Neuronal stem cell (in vitro differentiated cells): ENCODE measurements at regions not wholly inside any gene's neighbourhood (a gene's known extent, or its start where the extent isn't known, plus 50 kb on each side); places are given as distances from the start of the nearest gene placed in this dataset.

Experiments
- DNase-seq: peaks from one replicate; pipeline ENCODE4 v3.0.0-alpha.2; 2013; ENCODE audit warnings: low spot score
- H2AFZ ChIP-seq: one replicate; pipeline ENCODE4 v1.6.1; 2013; ENCODE audit warnings: mild to moderate bottlenecking, low read length, inconsistent platforms
- H2AK5ac ChIP-seq: 2 replicates; pipeline ENCODE4 v1.6.1; 2013; ENCODE audit warnings: low read depth, mild to moderate bottlenecking, inconsistent platforms, low read length, moderate library complexity, mixed read lengths
- H2BK120ac ChIP-seq: 2 replicates; pipeline ENCODE4 v1.6.1; 2013; ENCODE audit warnings: low read depth, mild to moderate bottlenecking, inconsistent platforms, low read length, moderate library complexity, mixed read lengths
- H2BK12ac ChIP-seq: one replicate; pipeline ENCODE4 v1.6.1; 2013; ENCODE audit warnings: low read length, inconsistent platforms
- H2BK15ac ChIP-seq: 2 replicates; pipeline ENCODE4 v1.6.1; 2013; ENCODE audit warnings: mild to moderate bottlenecking, low read length, inconsistent platforms, mixed read lengths
- H2BK5ac ChIP-seq: one replicate; pipeline ENCODE4 v1.6.1; 2013; ENCODE audit warnings: inconsistent platforms, mild to moderate bottlenecking, low read length, moderate library complexity
- H3K14ac ChIP-seq: one replicate; pipeline ENCODE4 v1.6.1; 2013; ENCODE audit warnings: low read length, inconsistent platforms
- H3K18ac ChIP-seq: 2 replicates; pipeline ENCODE4 v1.6.1; 2013; ENCODE audit warnings: low read length, inconsistent platforms
- H3K23ac ChIP-seq: 2 replicates; pipeline ENCODE4 v1.6.1; 2013; ENCODE audit warnings: low read depth, mild to moderate bottlenecking, mixed read lengths, low read length, inconsistent platforms; ENCODE audit not compliant: poor library complexity
- H3K27ac ChIP-seq: replicated peaks from 3 replicates; pipeline ENCODE4 v1.5.1; 2013; ENCODE audit warnings: low read length, inconsistent platforms
- H3K27me3 ChIP-seq, 3 experiments: 2 replicates each; pipeline ENCODE4 v1.6.1; 2013; ENCODE audit warnings: low read length in 3 of 3, mild to moderate bottlenecking in 2 of 3, inconsistent platforms in 1 of 3, low read depth in 1 of 3, mixed read lengths in 1 of 3, moderate library complexity in 1 of 3; ENCODE audit not compliant: control insufficient read depth in 3 of 3, insufficient read depth in 3 of 3
- H3K36me3 ChIP-seq, 2 donors: replicated peaks in 1 of 2; 2 replicates each; pipeline ENCODE4 v1.6.1; 2013; ENCODE audit warnings: low read length in 2 of 2; ENCODE audit not compliant: control insufficient read depth in 2 of 2, insufficient read depth in 2 of 2
- H3K4ac ChIP-seq: 2 replicates; pipeline ENCODE4 v1.6.1; 2013; ENCODE audit warnings: inconsistent platforms, mild to moderate bottlenecking, low read length, moderate library complexity
- H3K4me1 ChIP-seq, 2 donors: 1 replicate in 1 of 2; 2 replicates in 1 of 2; pipeline ENCODE4 v1.6.1; 2013; ENCODE audit warnings: low read length in 2 of 2, low read depth in 1 of 2; ENCODE audit not compliant: control insufficient read depth in 2 of 2, insufficient read depth in 1 of 2
- H3K4me2 ChIP-seq: one replicate; pipeline ENCODE4 v1.6.1; 2013; ENCODE audit warnings: mild to moderate bottlenecking, low read length, inconsistent platforms; ENCODE audit not compliant: insufficient read depth, poor library complexity, severe bottlenecking
- H3K4me3 ChIP-seq, 2 donors: 2 replicates each; pipeline ENCODE4 v1.5.1; 2013; ENCODE audit warnings: low read length in 2 of 2, mild to moderate bottlenecking in 2 of 2, inconsistent platforms in 1 of 2, moderate library complexity in 1 of 2
- H3K79me1 ChIP-seq: one replicate; pipeline ENCODE4 v1.6.1; 2013; ENCODE audit warnings: low read depth, mild to moderate bottlenecking, inconsistent platforms, low read length, moderate library complexity
- H3K9ac ChIP-seq: one replicate; pipeline ENCODE4 v1.6.1; 2013; ENCODE audit warnings: mild to moderate bottlenecking, low read depth, low read length, inconsistent platforms; ENCODE audit not compliant: poor library complexity
- H3K9me3 ChIP-seq, 2 donors: replicated peaks in 1 of 2; 2 replicates each; pipeline versions ENCODE3 to v1.6.1; 2013; ENCODE audit warnings: low read length in 2 of 2, mild to moderate bottlenecking in 2 of 2, inconsistent platforms in 1 of 2, low read depth in 1 of 2, mixed read lengths in 1 of 2, moderate library complexity in 1 of 2; ENCODE audit not compliant: control insufficient read depth in 2 of 2, insufficient read depth in 1 of 2
- H4K8ac ChIP-seq: one replicate; pipeline ENCODE4 v1.6.1; 2013; ENCODE audit warnings: low read depth, mild to moderate bottlenecking, inconsistent platforms, low read length, moderate library complexity
- H4K91ac ChIP-seq: one replicate; pipeline ENCODE4 v1.6.1; 2013; ENCODE audit warnings: low read length, low read depth, mild to moderate bottlenecking, inconsistent platforms; ENCODE audit not compliant: poor library complexity
- WGBS, 2 donors: extraction: QIAGEN DNeasy Blood & Tissue Kit; methylation state at CpG; one replicate each; pipeline ENCODE4 v1.1.7; 2013; ENCODE audit warnings: missing lambda C conversion rate in 2 of 2, mixed read lengths in 1 of 2; ENCODE audit not compliant: insufficient read length in 2 of 2, insufficient replicate concordance in 1 of 2; ENCODE audit errors: extremely low coverage in 2 of 2; 5-methylcytosine and 5-hydroxymethylcytosine counted together

GRCh38 chr18:70961939-70962338, 673.1 kb downstream of the SOCS6 start:
- Histone ChIP-seq H3K4me2 (no peak overlapping the region), H2AFZ (no peak overlapping the region), H2AK5ac (no peak overlapping the region), H3K18ac (no peak overlapping the region), H3K4ac (no peak overlapping the region), H3K9ac (no peak overlapping the region), H2BK12ac (no peak overlapping the region), H2BK120ac (no peak overlapping the region), H3K4me1 (peaks cover 0 to 4% of the 10 kb centered on the region in 2 donors), H3K27ac (no peak overlapping the region), H2BK15ac (no peak overlapping the region), H4K8ac (no peak overlapping the region), H3K36me3 (no peaks in the 10 kb centered on the region), H3K23ac (no peak overlapping the region), H3K4me3 (no peak overlapping the region), H2BK5ac (no peak overlapping the region), H3K27me3 (no peaks in the 10 kb centered on the region), H3K9me3 (no peaks in the 10 kb centered on the region), H3K14ac (no peak overlapping the region), H3K79me1 (no peaks in the 10 kb centered on the region), H4K91ac (no peak overlapping the region)
- no CpG with 5 or more reads among the region's 3 CpGs for WGBS, 2 donors
- DNase-seq: no peak

GRCh38 chr18:70956554-70956953, 667.7 kb downstream of the SOCS6 start:
- H3K79me1 ChIP-seq: no peaks in the 10 kb centered on the region
- H3K27ac ChIP-seq: no peak overlapping the region
- no peak overlapping the region for H2BK120ac ChIP-seq
- no peak overlapping the region for H3K18ac ChIP-seq
- H3K23ac ChIP-seq: no peak overlapping the region
- no peak overlapping the region for H2BK5ac ChIP-seq
- H3K4me3 ChIP-seq: no peak overlapping the region
- H3K27me3 ChIP-seq: no peaks in the 10 kb centered on the region
- H3K9ac ChIP-seq: no peak overlapping the region
- no peak overlapping the region for H2AK5ac ChIP-seq
- H3K9me3 ChIP-seq: no peaks in the 10 kb centered on the region
- H2AFZ ChIP-seq: no peak overlapping the region
- H3K4me1 ChIP-seq: no peaks in the 10 kb centered on the region
- no peak overlapping the region for H2BK12ac ChIP-seq
- no peak overlapping the region for H3K4ac ChIP-seq
- H2BK15ac ChIP-seq: no peak overlapping the region
- H4K8ac ChIP-seq: no peak overlapping the region
- no peaks in the 10 kb centered on the region for H3K36me3 ChIP-seq
- no peak for DNase-seq
- no peak overlapping the region for H3K14ac ChIP-seq
- H3K4me2 ChIP-seq: no peak overlapping the region
- H4K91ac ChIP-seq: no peak overlapping the region
- WGBS, 2 donors: no CpG with 5 or more reads among the region's 6 CpGs

- no peak for DNase-seq
- Histone ChIP-seq H3K4me1 (no peaks in the 10 kb centered on the region), H3K18ac (no peak overlapping the region), H2AFZ (no peak overlapping the region), H2BK12ac (no peak overlapping the region), H3K9ac (no peak overlapping the region), H3K4ac (no peak overlapping the region), H3K4me3 (no peak overlapping the region), H3K27me3 (no peaks in the 10 kb centered on the region), H2BK5ac (no peak overlapping the region), H2AK5ac (no peak overlapping the region), H3K27ac (no peak overlapping the region), H2BK15ac (no peak overlapping the region), H3K23ac (no peak overlapping the region), H3K4me2 (no peak overlapping the region), H3K9me3 (no peaks in the 10 kb centered on the region), H3K36me3 (no peaks in the 10 kb centered on the region), H4K8ac (peak overlapping the region; percentile 56), H3K79me1 (no peaks in the 10 kb centered on the region), H2BK120ac (no peak overlapping the region), H3K14ac (no peak overlapping the region), H4K91ac (no peak overlapping the region)
- no CpG with 5 or more reads among the region's 8 CpGs for WGBS, 2 donors
Measured at GRCh38 chr18:70936160-70936559, 647.3 kb downstream of the SOCS6 start.

GRCh38 chr18:70931942-70932814, 643.3 kb downstream of the SOCS6 start:
- Histone ChIP-seq H3K4me1 (no peaks in the 10 kb centered on the region), H3K27ac (no peak overlapping the region), H3K9ac (no peak overlapping the region), H3K4ac (no peak overlapping the region), H3K4me3 (no peak overlapping the region), H3K18ac (peak overlapping the region; percentile 64), H4K8ac (no peak overlapping the region), H2BK12ac (no peak overlapping the region), H4K91ac (no peak overlapping the region), H2BK120ac (no peak overlapping the region), H3K36me3 (no peaks in the 10 kb centered on the region), H3K4me2 (no peak overlapping the region), H3K23ac (no peak overlapping the region), H2AFZ (no peak overlapping the region), H3K27me3 (no peaks in the 10 kb centered on the region), H3K14ac (no peak overlapping the region), H2BK5ac (no peak overlapping the region), H3K79me1 (no peaks in the 10 kb centered on the region), H2AK5ac (no peak overlapping the region), H3K9me3 (no peaks in the 10 kb centered on the region), H2BK15ac (no peak overlapping the region)
- WGBS, 2 donors: no CpG with 5 or more reads among the region's 7 CpGs
- no peak for DNase-seq
